Spleen (tissue), 11 donors: ENCODE measurements at regions not wholly inside any gene's neighbourhood (a gene's known extent, or its start where the extent isn't known, plus 50 kb on each side); places are given as distances from the start of the nearest gene placed in this dataset.

ENCODE experiments used
- DNase-seq: peaks from one replicate; pipeline ENCODE4 v3.0.0-alpha.2; 2020
- H3K27ac ChIP-seq, 8 donors: fragments of 200-600 bp; sonication (generic) in 7 of 8; 1 replicate in 4 of 8; 2 replicates in 4 of 8; pipeline versions ENCODE4 v1.5.0 to v1.8.0; 2016 to 2021; ENCODE audit warnings: inconsistent platforms in 4 of 8, mild to moderate bottlenecking in 4 of 8, moderate library complexity in 1 of 8
- H3K27me3 ChIP-seq, 7 donors: fragments of 200-600 bp; sonication (generic) in 6 of 7; replicated peaks in 1 of 7; 1 replicate in 4 of 7; 2 replicates in 3 of 7; pipeline versions ENCODE4 v1.5.0 to v1.8.0; 2016 to 2021; ENCODE audit warnings: inconsistent platforms in 3 of 7, mild to moderate bottlenecking in 1 of 7
- H3K36me3 ChIP-seq, 6 donors: fragments of 200-600 bp; sonication (generic) in 5 of 6; 1 replicate in 4 of 6; 2 replicates in 2 of 6; pipeline versions ENCODE4 v1.5.0 to v1.8.0; 2016 to 2021; ENCODE audit warnings: inconsistent platforms in 2 of 6
- H3K4me1 ChIP-seq, 6 donors: fragments of 200-600 bp; sonication (generic) in 5 of 6; 1 replicate in 3 of 6; 2 replicates in 3 of 6; pipeline versions ENCODE4 v1.5.0 to v1.8.0; 2016 to 2021; ENCODE audit warnings: inconsistent platforms in 3 of 6
- H3K4me3 ChIP-seq, 8 donors: fragments of 200-600 bp; sonication (generic) in 7 of 8; 1 replicate in 4 of 8; 2 replicates in 4 of 8; pipeline versions ENCODE4 v1.5.0 to v1.8.0; 2016 to 2021; ENCODE audit warnings: inconsistent platforms in 4 of 8, mild to moderate bottlenecking in 4 of 8, moderate library complexity in 2 of 8
- H3K9me3 ChIP-seq, 8 donors: fragments of 200-600 bp; sonication (generic) in 7 of 8; 1 replicate in 4 of 8; 2 replicates in 4 of 8; pipeline versions ENCODE4 v1.5.0 to v1.8.0; 2016 to 2021; ENCODE audit warnings: inconsistent platforms in 4 of 8
- POLR2A ChIP-seq, 3 donors: fragments of 450-650 bp; IDR thresholded peaks; one replicate each; pipeline ENCODE4 v1.5.1; 2017; ENCODE audit warnings: antibody characterized with exemption in 3 of 3, mild to moderate bottlenecking in 1 of 3
- POLR2AphosphoS5 ChIP-seq, 3 donors: sonication (generic); formaldehyde crosslinking; IDR thresholded peaks; one replicate each; pipeline ENCODE4 v1.5.1; 2017; ENCODE audit warnings: antibody characterized with exemption in 3 of 3
- WGBS, 5 donors: extraction: QIAGEN DNeasy Blood & Tissue Kit in 3 of 5; methylation state at CpG; one replicate each; pipeline versions ENCODE4 v1.1.5 to v1.1.7; 2013 to 2018; 5-methylcytosine and 5-hydroxymethylcytosine counted together
- intact Hi-C: fragments of 100-400 bp; cut with DNase I; formaldehyde crosslinking; loops from one replicate; pipeline ENCODE4 v1.15.0; 2023; ENCODE audit warnings: low total_unique reads
- TF ChIP-seq, protein P1 (sequence below), 11 experiments: fragments of 200-600 bp in 7 of 11; fragments of 450-650 bp in 4 of 11; sonication (generic) in 4 of 11; IDR thresholded peaks in 8 of 11; conservative IDR thresholded peaks in 3 of 11; 1 replicate in 7 of 11; 2 replicates in 4 of 11; pipeline versions ENCODE4 v1.4.0 to v1.8.0; 2016 to 2021; ENCODE audit warnings: antibody characterized with exemption in 11 of 11, inconsistent platforms in 4 of 11, mild to moderate bottlenecking in 1 of 11
- donor health status: healthy with polysubstance abuse.
- donor health status: DM: no; HTN: no; CAD: no; lungs with moderate emphysema.
- donor health status: DM: no; HTN: no; CAD: no.
- donor health status: Bipolar disorder and iron deficiency.
- donor health status: healthy.
- donor health status: DM: no; HTN: no; CAD: no.
- donor health status: DM: yes; HTN: yes; CAD: no.

- TF ChIP-seq POLR2AphosphoS5 (IDR thresholded peaks at IDR 0.05): no peak
- TF ChIP-seq, protein P1, sequence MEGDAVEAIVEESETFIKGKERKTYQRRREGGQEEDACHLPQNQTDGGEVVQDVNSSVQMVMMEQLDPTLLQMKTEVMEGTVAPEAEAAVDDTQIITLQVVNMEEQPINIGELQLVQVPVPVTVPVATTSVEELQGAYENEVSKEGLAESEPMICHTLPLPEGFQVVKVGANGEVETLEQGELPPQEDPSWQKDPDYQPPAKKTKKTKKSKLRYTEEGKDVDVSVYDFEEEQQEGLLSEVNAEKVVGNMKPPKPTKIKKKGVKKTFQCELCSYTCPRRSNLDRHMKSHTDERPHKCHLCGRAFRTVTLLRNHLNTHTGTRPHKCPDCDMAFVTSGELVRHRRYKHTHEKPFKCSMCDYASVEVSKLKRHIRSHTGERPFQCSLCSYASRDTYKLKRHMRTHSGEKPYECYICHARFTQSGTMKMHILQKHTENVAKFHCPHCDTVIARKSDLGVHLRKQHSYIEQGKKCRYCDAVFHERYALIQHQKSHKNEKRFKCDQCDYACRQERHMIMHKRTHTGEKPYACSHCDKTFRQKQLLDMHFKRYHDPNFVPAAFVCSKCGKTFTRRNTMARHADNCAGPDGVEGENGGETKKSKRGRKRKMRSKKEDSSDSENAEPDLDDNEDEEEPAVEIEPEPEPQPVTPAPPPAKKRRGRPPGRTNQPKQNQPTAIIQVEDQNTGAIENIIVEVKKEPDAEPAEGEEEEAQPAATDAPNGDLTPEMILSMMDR (IDR thresholded peaks at IDR 0.05 in 8 of 11, conservative IDR thresholded peaks at IDR 0.05 in 3 of 11): no peak
- H3K36me3 ChIP-seq: no peaks in the 10 kb centered on the region
- no peaks in the 10 kb centered on the region for H3K9me3 ChIP-seq
- intact Hi-C loops: no loop called here
- H3K4me1 ChIP-seq: no peaks in the 10 kb centered on the region
- no peak for DNase-seq
- no peak overlapping the region for H3K4me3 ChIP-seq
- WGBS, 5 donors: 65 to 92% (median 85%) methylated on average over 1 of the region's 1 CpG
- H3K27ac ChIP-seq: no peak overlapping the region
- H3K27me3 ChIP-seq: no peaks in the 10 kb centered on the region
Observed at GRCh38 chr6:145273136-145273535, 462.2 kb downstream of the EPM2A start.

DNA sequence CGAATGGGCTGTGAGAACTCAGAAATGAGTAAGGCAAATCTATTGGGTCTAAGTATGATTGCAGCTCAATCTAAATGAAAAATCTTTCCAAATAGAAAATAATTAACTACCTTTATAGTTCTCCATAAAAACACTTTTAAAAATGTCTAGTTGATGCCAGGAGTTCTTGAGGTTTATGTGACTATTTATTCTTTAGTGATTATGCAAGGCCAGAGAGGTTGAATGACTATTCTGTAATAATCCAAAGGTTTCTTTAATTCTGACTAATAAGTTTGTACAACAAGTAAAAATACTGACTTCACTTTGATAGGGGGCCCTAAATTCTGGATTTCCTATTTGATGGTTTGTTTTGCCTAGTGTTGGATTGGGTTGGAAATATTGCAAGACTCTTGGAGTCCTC lies 461.2 kb downstream of the EPM2A start:
- TF ChIP-seq POLR2AphosphoS5 (IDR thresholded peaks at IDR 0.05) (no peak), POLR2A (IDR thresholded peaks at IDR 0.05) (no peak)
- TF ChIP-seq, protein P1 (IDR thresholded peaks at IDR 0.05 in 8 of 11, conservative IDR thresholded peaks at IDR 0.05 in 3 of 11): no peak
- no peaks in the 10 kb centered on the region for H3K27me3 ChIP-seq
- no peak for DNase-seq
- H3K4me1 ChIP-seq: no peaks in the 10 kb centered on the region
- intact Hi-C loops: no loop called here
- no peak overlapping the region for H3K4me3 ChIP-seq
- H3K27ac ChIP-seq: no peak overlapping the region
- no peaks in the 10 kb centered on the region for H3K36me3 ChIP-seq
- no peaks in the 10 kb centered on the region for H3K9me3 ChIP-seq
- 63 to 80% (median 69%) methylated on average over 1 of the region's 1 CpG for WGBS, 5 donors

DNA sequence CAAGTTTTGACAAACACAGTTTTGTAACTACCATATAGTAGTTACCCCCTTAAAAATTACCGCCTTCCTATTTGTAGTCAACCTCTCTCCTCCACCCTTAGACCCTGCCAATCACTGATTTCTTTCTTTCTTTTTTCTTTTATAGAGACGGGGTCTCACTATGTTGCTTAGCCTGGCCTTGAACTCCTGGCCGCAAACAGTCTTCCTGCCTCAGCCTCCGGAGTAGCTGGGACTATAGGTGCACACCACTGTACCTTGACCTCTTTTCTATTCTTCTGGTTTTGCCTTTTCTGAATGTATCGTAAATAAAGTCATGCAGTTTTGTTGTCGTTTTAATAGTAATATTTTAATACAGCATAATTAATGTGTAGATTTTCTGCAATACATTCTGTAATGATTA lies 460.3 kb downstream of the EPM2A start:
- H3K4me3 ChIP-seq: no peak overlapping the region
- intact Hi-C loops: no loop called here
- no peak for TF ChIP-seq POLR2AphosphoS5 (IDR thresholded peaks at IDR 0.05)
- TF ChIP-seq, protein P1 (IDR thresholded peaks at IDR 0.05 in 8 of 11, conservative IDR thresholded peaks at IDR 0.05 in 3 of 11): no peak
- no peak for TF ChIP-seq POLR2A (IDR thresholded peaks at IDR 0.05)
- DNase-seq: no peak
- H3K9me3 ChIP-seq: no peaks in the 10 kb centered on the region
- no peaks in the 10 kb centered on the region for H3K27me3 ChIP-seq
- H3K27ac ChIP-seq: no peak overlapping the region
- H3K36me3 ChIP-seq: no peaks in the 10 kb centered on the region
- no peaks in the 10 kb centered on the region for H3K4me1 ChIP-seq
- WGBS, 5 donors: 75 to 88% (median 80%) methylated on average over 6 of the region's 6 CpGs

DNA sequence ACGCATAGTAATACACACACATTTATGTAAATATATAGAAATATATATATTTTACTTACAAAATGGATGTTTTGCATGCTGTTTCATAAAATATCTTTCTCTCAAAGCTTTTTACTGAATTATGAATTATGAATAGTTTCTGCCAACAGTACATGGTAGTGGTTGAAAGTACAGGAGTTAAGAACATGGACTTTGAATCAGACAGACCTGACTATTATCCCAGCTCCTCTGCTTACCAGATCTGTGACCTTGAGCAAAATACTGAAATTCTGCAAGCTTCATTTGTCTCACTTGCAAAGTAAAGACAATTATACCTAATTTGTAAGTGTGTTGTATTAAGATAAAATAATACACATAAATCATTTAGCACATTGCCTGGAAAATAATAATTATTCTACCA lies 459.5 kb downstream of the EPM2A start:
- Histone ChIP-seq H3K4me1 (no peaks in the 10 kb centered on the region), H3K4me3 (no peak overlapping the region), H3K27ac (no peak overlapping the region), H3K9me3 (no peaks in the 10 kb centered on the region), H3K36me3 (no peaks in the 10 kb centered on the region), H3K27me3 (no peaks in the 10 kb centered on the region)
- DNase-seq: no peak
- intact Hi-C loops: no loop called here
- WGBS, 5 donors: 88 to 100% (median 94%) methylated on average over 1 of the region's 1 CpG
- TF ChIP-seq POLR2AphosphoS5 (IDR thresholded peaks at IDR 0.05) (no peak), POLR2A (IDR thresholded peaks at IDR 0.05) (no peak)
- TF ChIP-seq, protein P1 (IDR thresholded peaks at IDR 0.05 in 8 of 11, conservative IDR thresholded peaks at IDR 0.05 in 3 of 11): no peak
